Limb (tissue), 2 donors: ENCODE measurements at regions not wholly inside any gene's neighbourhood (a gene's known extent, or its start where the extent isn't known, plus 50 kb on each side); places are given as distances from the start of the nearest gene placed in this dataset.
"Not testable (repeated sequence)": the region's sequence is repeated elsewhere in the genome, so short reads cannot be mapped to it uniquely, and the experiment has no call there.

ENCODE experiments used
- DNase-seq, 2 donors: peaks; one replicate each; pipeline ENCODE4 v3.0.0-alpha.2; 2016; ENCODE audit errors: extremely low spot score in 2 of 2

- not testable (repeated sequence) for DNase-seq
Measured at GRCh38 chr4:11054937-11055336, 370.4 kb upstream of the CLNK start.

DNA sequence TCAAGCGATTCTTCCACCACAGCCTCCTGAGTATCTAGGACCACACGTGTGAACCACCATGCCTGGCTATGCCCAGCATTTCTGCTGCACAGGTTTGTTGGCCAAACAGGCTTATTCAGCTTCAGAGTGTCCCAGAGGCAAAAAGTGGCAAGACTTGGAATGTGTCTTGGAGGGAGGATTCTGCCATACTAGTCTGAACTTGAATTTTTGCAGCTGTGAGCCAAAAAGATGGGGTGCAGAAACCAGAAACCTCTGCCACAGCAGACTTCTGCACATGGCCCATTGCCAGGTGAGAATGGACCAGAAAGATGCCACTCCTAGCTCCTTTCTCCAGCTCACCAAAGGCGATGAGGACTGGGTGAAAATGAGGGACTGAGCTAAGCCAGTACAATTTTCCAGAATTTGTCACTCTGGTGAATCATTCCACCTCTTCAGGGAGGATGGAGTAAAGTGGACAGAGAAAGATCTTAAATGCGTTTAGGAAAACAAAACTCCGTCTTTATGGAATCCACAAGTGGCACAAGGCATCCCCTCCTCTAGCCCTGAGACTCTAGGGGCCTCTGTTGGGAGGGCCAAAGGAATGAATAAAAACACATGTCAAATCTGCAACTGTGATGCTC lies 369.1 kb upstream of the CLNK start:
- DNase-seq, result no peak

DNA sequence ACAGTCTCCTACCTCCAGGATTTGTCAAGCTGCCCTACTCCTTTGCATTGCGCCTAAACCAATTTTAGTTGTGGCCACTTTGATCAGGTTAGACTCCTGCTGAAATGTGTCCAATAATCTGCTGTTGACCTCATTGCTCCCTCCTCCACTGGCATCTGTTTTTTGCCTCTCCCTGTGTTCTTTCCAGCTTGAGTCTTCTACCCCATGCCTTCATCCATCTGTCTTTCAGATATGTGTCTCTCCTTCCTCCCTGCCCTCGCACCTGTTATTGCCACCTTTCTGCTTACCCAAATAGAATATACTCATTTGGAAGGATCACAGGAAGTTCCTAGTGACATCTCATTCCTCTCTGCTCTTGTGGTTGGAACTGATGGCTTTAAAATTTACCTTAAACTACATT lies 366.6 kb upstream of the CLNK start:
- DNase-seq, result no peak

- DNase-seq, result no peak
Measured at GRCh38 chr4:11050766-11051165, 366.2 kb upstream of the CLNK start.

- DNase-seq, result no peak
Measured at GRCh38 chr4:11049001-11049400, 364.4 kb upstream of the CLNK start.

DNA sequence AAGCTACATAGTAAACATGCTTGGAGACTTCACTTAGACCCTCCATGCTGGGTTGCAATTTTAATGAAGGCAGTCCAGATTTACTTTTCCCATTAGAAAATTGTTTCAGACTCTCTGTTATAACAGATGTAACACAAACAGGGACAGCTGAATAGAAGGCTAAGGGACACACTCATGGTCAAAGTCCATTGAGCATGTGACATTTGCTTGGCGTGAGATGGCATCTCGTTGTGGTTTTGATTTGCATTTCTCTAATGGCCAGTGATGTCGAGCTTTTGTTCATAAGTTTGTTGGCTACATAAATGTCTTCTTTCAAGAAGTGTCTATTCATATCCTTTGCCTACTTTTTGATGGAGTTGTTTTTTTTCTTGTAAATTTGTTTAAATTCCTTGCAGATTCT lies 358.2 kb upstream of the CLNK start:
- no peak for DNase-seq

DNA sequence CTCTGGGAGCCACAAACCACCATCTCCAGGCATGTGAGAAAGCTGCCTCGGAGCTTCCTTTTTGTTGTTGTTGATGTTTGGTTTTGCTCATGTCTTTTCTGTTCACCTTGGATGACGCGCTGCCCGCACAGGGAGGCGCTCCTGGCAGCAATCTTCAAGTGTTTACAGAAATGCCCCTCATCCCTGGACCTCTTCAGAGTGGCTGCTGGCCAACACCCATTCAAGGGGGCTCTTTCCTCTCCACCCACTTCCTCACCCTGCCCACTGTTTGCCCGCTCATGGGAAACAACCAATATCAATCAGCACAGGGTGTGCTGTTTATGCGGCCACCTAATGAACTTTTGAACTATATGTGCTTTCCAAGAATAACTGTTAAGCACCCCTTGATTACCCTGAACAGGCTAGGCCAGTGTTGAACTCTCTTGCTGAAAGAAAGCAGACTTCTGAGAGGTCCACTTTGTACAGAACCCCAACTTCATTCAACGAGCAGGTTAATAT lies 355.1 kb upstream of the CLNK start:
- DNase-seq, result no peak

GRCh38 chr4:11038926-11039325 lies 354.4 kb upstream of the CLNK start:
- no peak for DNase-seq

- DNase-seq, result no peak
Measured at GRCh38 chr4:11037637-11038036, 353.1 kb upstream of the CLNK start.

DNA sequence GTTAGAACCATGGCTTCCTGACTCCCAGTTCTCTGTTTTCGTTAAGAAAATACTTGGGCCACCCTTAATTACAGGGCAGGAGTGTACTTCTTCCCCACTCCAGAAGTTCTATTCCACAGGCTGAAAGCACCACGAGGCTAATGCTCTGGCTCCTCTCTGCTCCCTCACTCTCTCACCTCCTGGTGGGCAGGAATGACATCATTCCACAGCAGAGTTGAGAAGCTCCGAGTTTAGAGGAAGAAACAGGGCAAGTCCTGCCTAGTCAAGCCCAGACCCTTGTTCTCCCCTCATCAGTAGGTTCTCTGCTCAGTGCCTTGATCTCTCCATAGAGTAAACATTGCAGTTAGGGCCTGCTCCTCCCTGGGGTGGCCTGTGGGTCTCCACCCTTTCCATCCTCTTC lies 343.8 kb upstream of the CLNK start:
- DNase-seq, result no peak

GRCh38 chr4:11021333-11021732 lies 336.8 kb upstream of the CLNK start:
- DNase-seq, result no peak

DNA sequence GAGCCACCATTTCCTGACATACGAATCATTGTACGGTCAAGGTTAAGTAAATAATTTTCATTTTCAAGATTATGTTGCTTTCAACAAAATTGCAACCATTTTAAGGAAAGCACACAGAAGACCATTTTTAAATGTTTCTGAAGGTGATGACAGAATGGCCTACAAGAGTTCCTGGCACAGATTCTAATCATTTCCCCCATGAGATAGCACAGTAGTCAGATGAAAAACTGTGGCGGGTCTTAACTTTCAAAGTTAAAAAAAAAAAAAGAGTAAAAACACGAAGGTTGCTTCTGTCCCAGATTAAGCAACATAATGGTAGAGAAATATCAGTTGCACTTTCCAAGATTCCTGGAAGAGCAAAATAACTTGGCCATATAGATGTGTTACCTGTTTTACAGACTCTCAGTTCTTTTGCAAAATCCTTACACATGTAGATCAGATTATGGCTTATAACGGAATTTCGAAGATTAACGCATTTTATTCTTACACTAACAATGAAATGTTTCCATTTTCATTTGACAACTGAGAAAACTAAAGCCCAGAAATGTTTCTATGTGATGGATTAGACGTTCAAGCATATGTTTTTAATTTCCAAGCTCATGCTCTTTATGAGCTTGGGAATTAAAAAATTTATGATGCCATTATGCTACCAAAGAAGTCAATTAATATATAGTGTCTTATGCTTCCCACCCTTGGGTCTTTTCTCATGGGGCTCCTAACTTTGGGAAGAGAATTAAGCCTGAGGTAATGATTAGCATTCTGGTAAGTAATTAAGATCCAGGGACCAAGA lies 335.1 kb upstream of the CLNK start:
- peak in 1 of 2 donors; percentile 13 for DNase-seq

DNA sequence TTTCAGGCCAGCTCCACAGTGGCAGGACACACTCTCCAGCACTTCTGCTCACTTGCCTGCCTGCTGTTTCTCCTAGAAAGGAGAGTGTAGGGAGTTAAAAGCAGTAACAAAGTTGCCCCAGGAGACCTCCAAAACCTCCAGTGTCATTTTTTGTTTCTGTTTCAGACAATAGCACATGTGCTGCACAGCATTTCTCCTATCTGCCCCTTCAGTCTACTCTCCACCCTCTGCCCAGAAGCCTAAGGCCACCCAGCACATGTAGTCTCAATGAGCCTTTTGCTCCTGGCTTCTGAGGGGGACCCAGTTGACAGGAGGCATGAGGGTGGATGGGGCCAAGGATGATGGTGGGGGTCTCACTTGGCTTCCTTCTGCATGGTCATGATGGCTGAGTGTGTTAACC lies 329.6 kb upstream of the CLNK start:
- DNase-seq, result no peak

- DNase-seq, result no peak
Measured at GRCh38 chr4:11013094-11013664, 328.6 kb upstream of the CLNK start.

DNA sequence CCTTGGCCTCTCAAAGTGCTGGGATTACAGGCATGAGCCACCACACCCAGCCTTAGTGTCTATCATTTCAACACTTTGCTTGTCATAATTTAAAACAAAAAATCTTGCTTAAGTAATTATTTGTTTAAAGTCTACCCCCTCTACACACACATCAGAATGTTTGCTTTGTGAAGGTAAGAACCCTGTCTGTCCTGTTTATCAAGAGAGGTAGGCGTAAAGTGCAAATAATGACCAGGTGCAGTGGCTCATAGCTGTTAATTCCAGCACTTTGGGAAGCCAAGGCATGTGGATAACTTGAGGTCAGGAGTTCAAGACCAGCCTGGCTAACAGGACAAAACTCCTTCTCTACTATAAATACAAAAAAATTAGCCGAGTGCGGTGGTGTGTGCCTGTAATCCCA lies 326.7 kb upstream of the CLNK start:
- no peak for DNase-seq

DNA sequence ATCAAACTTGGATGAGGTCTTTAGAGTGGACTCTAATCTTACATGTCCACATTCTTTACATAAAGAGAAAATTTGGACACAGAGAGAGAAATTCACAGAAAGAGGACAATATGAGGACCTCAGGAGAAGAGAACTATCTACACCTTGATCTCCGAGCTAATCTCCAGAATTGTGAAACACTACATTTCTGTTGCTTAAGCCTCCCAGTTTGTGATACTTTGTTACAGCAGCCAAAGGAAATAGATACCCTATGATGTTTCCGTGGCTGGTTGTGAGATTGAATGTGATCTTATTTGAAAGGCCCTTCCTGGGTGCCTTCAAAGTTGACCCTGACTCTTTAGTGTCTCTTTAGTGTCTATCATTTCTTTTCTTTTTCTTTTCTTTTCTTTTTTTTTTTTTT lies 326.1 kb upstream of the CLNK start:
- no peak for DNase-seq

- DNase-seq, result no peak
Measured at GRCh38 chr4:11009281-11009680, 324.7 kb upstream of the CLNK start.

DNA sequence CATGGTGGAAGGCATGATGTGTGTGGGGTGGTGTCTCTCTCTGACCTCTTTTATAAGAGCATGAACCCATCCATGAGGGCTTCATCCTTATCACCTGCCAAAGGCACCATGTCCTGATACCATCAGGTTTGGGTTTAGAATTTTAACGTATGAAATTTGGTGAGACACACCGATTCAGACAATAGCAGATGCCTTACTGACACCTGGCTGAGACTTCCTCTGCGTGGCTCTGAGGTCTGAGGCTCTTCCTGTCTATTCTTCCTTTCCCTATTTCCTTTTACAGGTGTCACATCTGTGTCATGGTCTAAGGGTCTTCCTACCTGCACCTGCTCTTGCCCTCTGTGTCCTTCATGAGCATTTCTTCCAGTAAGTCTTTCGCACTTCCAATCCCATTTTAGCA lies 320.7 kb upstream of the CLNK start:
- no peak for DNase-seq

- DNase-seq, result no peak
Measured at GRCh38 chr4:11004818-11005217, 320.2 kb upstream of the CLNK start.

DNA sequence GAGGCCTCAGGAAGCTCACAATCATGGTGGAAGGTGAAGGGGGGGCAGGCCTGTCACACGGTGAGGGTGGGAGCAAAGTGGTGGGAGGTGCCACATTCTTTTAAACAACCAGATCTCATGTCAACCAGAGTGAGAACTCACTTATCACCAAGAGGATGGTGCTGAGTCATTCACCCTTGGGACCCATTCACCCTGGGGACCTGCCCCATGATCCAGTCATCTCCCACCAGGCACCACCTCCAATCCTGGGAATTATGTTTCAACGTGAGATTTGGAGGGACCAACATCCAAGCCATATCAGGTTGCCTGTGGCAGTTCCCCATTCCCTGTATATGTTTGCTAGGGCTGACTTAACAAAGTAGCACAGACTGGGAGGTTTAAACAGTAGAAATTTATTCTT lies 318.4 kb upstream of the CLNK start:
- no peak for DNase-seq

- DNase-seq, result peak in 1 of 2 donors; percentile 18
Measured at GRCh38 chr4:10998846-10999245, 314.3 kb upstream of the CLNK start.

GRCh38 chr4:10984815-10985214 lies 300.2 kb upstream of the CLNK start:
- DNase-seq, result no peak
